ENCODE measurements at regions not wholly inside any gene's neighbourhood (a gene's known extent, or its start where the extent isn't known, plus 50 kb on each side); places are given as distances from the start of the nearest gene placed in this dataset.

DNA sequence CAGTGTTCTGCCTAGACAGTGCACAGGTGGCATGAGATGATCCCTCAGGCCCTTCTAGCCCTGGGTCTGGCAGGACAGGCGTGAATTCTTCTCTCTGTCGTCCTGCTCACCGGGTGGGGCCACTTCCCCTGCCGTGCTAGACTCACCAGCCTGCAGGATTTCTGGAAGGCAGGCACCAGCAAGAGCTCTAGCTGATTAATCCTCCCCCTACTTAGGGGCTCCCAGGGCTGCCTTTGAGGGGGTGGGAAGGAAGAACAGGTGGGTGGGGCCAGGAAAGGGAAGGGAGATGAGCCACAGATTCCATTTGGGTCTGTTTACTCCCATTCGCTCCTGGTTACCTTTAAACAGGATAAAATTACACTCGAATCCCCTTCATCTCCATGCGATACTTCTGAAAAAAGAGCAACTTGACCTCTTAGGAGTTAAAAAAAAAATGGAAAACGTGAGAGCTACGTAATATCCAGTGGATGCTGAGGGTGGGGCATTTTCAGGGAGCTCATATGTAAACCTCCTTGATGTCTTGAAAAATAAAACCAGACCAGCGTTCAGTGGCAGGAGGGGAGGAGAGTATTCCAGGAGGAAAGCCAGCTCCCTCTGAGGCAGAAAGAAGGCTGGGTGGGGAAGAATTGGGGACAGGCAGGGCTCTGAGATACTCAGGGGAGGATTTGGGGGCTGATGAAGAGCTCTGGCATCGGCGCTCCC lies 665.5 kb downstream of the PTPRU start:
- Histone ChIP-seq H3K79me2 (ENCODE audit: control insufficient read depth, insufficient read depth, low read length) (no peaks in the 10 kb centered on the region), H3K27me3 (replicated peaks in 1 of 2; ENCODE audit: control insufficient read depth in 2 of 2, insufficient read depth in 2 of 2, low read length in 1 of 2) (no peaks in the 10 kb centered on the region; a peak in 2 of 4 replicates), H3K27ac (ENCODE audit: control insufficient read depth, insufficient read depth) (no peak overlapping the region), H3K36me3 (ENCODE audit: control insufficient read depth in 2 of 2, insufficient read depth in 2 of 2, low read length in 1 of 2) (no peaks in the 10 kb centered on the region), H3K4me1 (ENCODE audit: control insufficient read depth, insufficient read depth, low read length) (no peaks in the 10 kb centered on the region; the same call in 1 of the 2 replicates), H4K20me1 (ENCODE audit: control insufficient read depth, insufficient read depth) (no peaks in the 10 kb centered on the region), H3K9ac (ENCODE audit: control insufficient read depth, insufficient read depth, low read length) (no peak overlapping the region), H2AFZ (ENCODE audit: control insufficient read depth, low read depth, low read length) (peak overlapping the region; percentile 12; the same call in 1 of the 2 replicates), H3K4me2 (ENCODE audit: control insufficient read depth, insufficient read depth) (no peak overlapping the region), H3K9me3 (replicated peaks; ENCODE audit: control insufficient read depth, insufficient read depth, low read length) (no peaks in the 10 kb centered on the region), H3K4me3 (no peak overlapping the region)
- CTCF ChIA-PET, result interaction anchor here (0.6 kb wide), 1 partner anchor 53 kb away, joined by 3 read pairs; no protein-coding TSS in a partner anchor
- FAIRE-seq, result no peak
- RAD21 ChIA-PET (ENCODE audit: unreplicated experiment), result no interaction called here
- no TSS peak for BruUV-seq (replicated peaks)
- intact Hi-C loops (cut with micrococcal nuclease; ENCODE audit: unreplicated experiment) (no loop called here), in situ Hi-C loops (cut with MboI) (no loop called here)
- SMC1A ChIA-PET (ENCODE audit: uncharacterized antibody, unreplicated experiment), result interaction anchor here (0.6 kb wide), 1 partner anchor 55 kb away, joined by 3 read pairs; no protein-coding TSS in a partner anchor
- 25% methylated on average over 12 of the region's 12 CpGs for WGBS (ENCODE audit: insufficient coverage, insufficient replicate concordance, low lambda C conversion rate, missing lambda C conversion rate)
- no peak for ATAC-seq
- no peak for DNase-seq (ENCODE audit: low read depth, low spot score)
- POLR2A ChIA-PET, result no interaction called here
- TF ChIP-seq TCF12 (IDR thresholded peaks at IDR 0.05; ENCODE audit: low read depth, low read length) (no peak), RUNX3 (IDR thresholded peaks at IDR 0.05; ENCODE audit: low read length) (no peak), BCL11A (IDR thresholded peaks at IDR 0.05; ENCODE audit: low read depth, low read length) (no peak), RAD21 (IDR thresholded peaks at IDR 0.05; ENCODE audit: insufficient read depth, low read depth, low read length) (no peak), MTA3 (IDR thresholded peaks at IDR 0.05; ENCODE audit: borderline replicate concordance, low read length) (no peak), MYC (IDR thresholded peaks at IDR 0.05; ENCODE audit: insufficient read depth, insufficient read length, insufficient replicate concordance, low read length, severe bottlenecking) (no peak), MEF2B (IDR thresholded peaks at IDR 0.05; ENCODE audit: partially characterized antibody, poor library complexity, severe bottlenecking) (no peak), BHLHE40 (IDR thresholded peaks at IDR 0.05; ENCODE audit: borderline replicate concordance in 1 of 2, low read depth in 2 of 2, low read length in 1 of 2) (no peak), SMARCA5 (IDR thresholded peaks at IDR 0.05) (no peak), SREBF1 (IDR thresholded peaks at IDR 0.05; ENCODE audit: low read length) (no peak), SREBF2 (IDR thresholded peaks at IDR 0.05; ENCODE audit: low read length) (no peak)
- TF ChIP-seq, protein P1, sequence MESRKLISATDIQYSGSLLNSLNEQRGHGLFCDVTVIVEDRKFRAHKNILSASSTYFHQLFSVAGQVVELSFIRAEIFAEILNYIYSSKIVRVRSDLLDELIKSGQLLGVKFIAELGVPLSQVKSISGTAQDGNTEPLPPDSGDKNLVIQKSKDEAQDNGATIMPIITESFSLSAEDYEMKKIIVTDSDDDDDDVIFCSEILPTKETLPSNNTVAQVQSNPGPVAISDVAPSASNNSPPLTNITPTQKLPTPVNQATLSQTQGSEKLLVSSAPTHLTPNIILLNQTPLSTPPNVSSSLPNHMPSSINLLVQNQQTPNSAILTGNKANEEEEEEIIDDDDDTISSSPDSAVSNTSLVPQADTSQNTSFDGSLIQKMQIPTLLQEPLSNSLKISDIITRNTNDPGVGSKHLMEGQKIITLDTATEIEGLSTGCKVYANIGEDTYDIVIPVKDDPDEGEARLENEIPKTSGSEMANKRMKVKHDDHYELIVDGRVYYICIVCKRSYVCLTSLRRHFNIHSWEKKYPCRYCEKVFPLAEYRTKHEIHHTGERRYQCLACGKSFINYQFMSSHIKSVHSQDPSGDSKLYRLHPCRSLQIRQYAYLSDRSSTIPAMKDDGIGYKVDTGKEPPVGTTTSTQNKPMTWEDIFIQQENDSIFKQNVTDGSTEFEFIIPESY (IDR thresholded peaks at IDR 0.05), result no peak
- TF ChIP-seq, protein P2, sequence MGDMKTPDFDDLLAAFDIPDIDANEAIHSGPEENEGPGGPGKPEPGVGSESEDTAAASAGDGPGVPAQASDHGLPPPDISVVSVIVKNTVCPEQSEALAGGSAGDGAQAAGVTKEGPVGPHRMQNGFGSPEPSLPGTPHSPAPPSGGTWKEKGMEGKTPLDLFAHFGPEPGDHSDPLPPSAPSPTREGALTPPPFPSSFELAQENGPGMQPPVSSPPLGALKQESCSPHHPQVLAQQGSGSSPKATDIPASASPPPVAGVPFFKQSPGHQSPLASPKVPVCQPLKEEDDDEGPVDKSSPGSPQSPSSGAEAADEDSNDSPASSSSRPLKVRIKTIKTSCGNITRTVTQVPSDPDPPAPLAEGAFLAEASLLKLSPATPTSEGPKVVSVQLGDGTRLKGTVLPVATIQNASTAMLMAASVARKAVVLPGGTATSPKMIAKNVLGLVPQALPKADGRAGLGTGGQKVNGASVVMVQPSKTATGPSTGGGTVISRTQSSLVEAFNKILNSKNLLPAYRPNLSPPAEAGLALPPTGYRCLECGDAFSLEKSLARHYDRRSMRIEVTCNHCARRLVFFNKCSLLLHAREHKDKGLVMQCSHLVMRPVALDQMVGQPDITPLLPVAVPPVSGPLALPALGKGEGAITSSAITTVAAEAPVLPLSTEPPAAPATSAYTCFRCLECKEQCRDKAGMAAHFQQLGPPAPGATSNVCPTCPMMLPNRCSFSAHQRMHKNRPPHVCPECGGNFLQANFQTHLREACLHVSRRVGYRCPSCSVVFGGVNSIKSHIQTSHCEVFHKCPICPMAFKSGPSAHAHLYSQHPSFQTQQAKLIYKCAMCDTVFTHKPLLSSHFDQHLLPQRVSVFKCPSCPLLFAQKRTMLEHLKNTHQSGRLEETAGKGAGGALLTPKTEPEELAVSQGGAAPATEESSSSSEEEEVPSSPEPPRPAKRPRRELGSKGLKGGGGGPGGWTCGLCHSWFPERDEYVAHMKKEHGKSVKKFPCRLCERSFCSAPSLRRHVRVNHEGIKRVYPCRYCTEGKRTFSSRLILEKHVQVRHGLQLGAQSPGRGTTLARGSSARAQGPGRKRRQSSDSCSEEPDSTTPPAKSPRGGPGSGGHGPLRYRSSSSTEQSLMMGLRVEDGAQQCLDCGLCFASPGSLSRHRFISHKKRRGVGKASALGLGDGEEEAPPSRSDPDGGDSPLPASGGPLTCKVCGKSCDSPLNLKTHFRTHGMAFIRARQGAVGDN (IDR thresholded peaks at IDR 0.05), result no peak
- TF ChIP-seq, protein P3, sequence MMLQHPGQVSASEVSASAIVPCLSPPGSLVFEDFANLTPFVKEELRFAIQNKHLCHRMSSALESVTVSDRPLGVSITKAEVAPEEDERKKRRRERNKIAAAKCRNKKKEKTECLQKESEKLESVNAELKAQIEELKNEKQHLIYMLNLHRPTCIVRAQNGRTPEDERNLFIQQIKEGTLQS (IDR thresholded peaks at IDR 0.05; ENCODE audit: borderline replicate concordance, extremely low read depth, low read depth, low read length), result no peak
- TF ChIP-seq, protein P4, sequence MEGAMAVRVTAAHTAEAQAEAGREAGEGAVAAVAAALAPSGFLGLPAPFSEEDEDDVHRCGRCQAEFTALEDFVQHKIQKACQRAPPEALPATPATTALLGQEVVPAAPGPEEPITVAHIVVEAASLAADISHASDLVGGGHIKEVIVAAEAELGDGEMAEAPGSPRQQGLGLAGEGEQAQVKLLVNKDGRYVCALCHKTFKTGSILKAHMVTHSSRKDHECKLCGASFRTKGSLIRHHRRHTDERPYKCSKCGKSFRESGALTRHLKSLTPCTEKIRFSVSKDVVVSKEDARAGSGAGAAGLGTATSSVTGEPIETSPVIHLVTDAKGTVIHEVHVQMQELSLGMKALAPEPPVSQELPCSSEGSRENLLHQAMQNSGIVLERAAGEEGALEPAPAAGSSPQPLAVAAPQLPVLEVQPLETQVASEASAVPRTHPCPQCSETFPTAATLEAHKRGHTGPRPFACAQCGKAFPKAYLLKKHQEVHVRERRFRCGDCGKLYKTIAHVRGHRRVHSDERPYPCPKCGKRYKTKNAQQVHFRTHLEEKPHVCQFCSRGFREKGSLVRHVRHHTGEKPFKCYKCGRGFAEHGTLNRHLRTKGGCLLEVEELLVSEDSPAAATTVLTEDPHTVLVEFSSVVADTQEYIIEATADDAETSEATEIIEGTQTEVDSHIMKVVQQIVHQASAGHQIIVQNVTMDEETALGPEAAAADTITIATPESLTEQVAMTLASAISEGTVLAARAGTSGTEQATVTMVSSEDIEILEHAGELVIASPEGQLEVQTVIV (IDR thresholded peaks at IDR 0.05; ENCODE audit: borderline replicate concordance, partially characterized antibody), result no peak
